ENCODE measurements at regions not wholly inside any gene's neighbourhood (a gene's known extent, or its start where the extent isn't known, plus 50 kb on each side); places are given as distances from the start of the nearest gene placed in this dataset.

DNA sequence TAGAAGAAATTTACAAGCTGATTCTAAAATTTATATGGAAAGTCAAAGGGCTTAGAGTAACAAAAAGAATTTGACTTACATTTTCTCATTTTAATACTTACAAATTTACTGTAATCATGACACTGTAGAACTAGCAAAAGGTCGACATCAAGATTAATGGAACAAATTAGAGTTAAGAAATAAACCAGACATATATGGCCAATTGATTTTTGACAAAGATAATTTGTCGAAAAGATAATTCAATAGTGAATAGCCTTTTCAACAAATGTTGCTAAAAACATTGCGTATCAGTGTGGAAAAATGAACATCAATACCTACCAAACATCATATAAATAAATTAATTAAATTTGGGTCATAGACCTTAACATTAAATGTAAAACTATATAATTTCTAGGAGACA, 955.5 kb upstream of the AUTS2 start:
- FAIRE-seq (no peak), DNase-seq (ENCODE audit: low read depth in 1 of 2, low spot score in 2 of 2) (no peak)
- H3K4ac ChIP-seq (replicated peaks; ENCODE audit: insufficient read length, low read depth, low read length) = no peak overlapping the region
- 88% methylated on average over 3 of the region's 3 CpGs; no CpG with 5 or more reads in 1 of the 2 experiments for WGBS, 2 experiments (ENCODE audit: extremely low coverage in 1 of 2, insufficient coverage in 1 of 2, insufficient read length in 1 of 2, insufficient replicate concordance in 2 of 2, low coverage in 1 of 2, low lambda C conversion rate in 2 of 2, missing lambda C conversion rate in 1 of 2)
- no peaks in the 10 kb centered on the region for H3K27me3 ChIP-seq (replicated peaks in 1 of 4; ENCODE audit: control insufficient read depth in 3 of 4, extremely low read depth in 1 of 4, insufficient read depth in 3 of 4, low read length in 3 of 4)
- no peak overlapping the region for H2BK20ac ChIP-seq (ENCODE audit: low read length)
- ChIA-PET POLR2A (ENCODE audit: partially characterized antibody) (no interaction called here), CTCF (ENCODE audit: partially characterized antibody) (no interaction called here)
- no peak overlapping the region for H3K4me3 ChIP-seq (ENCODE audit: extremely low read depth in 1 of 4, insufficient read depth in 2 of 4, low read depth in 3 of 4, low read length in 4 of 4)
- H3K4me2 ChIP-seq (ENCODE audit: insufficient read depth in 1 of 2, low read depth in 2 of 2, low read length in 2 of 2) = no peak overlapping the region
- no peak overlapping the region for H3K56ac ChIP-seq (replicated peaks; ENCODE audit: insufficient read length, low read depth, low read length)
- no peak overlapping the region for H4K5ac ChIP-seq (ENCODE audit: insufficient read length, low read depth, low read length)
- no peak overlapping the region for H2BK120ac ChIP-seq (replicated peaks; ENCODE audit: low read depth, low read length)
- H3K9ac ChIP-seq (replicated peaks in 1 of 4; ENCODE audit: extremely low read depth in 1 of 4, low read depth in 3 of 4, low read length in 3 of 4) = no peak overlapping the region
- H4K20me1 ChIP-seq (replicated peaks in 1 of 2; ENCODE audit: control insufficient read depth in 1 of 2, insufficient read depth in 2 of 2, low read length in 2 of 2) = no peaks in the 10 kb centered on the region
- H4K8ac ChIP-seq (ENCODE audit: extremely low read depth, insufficient read depth, low read length) = no peak overlapping the region
- no peaks in the 10 kb centered on the region for H3K4me1 ChIP-seq (replicated peaks in 1 of 4; ENCODE audit: control insufficient read depth in 3 of 4, insufficient read depth in 4 of 4, low read length in 3 of 4)
- no peak overlapping the region for H3K23ac ChIP-seq (ENCODE audit: insufficient read length)
- H3K36me3 ChIP-seq (ENCODE audit: control insufficient read depth in 2 of 4, insufficient read depth in 4 of 4, low read length in 3 of 4) = no peaks in the 10 kb centered on the region
- H2AFZ ChIP-seq (ENCODE audit: low read length) = no peak overlapping the region
- no peaks in the 10 kb centered on the region for H3K79me2 ChIP-seq (ENCODE audit: control insufficient read depth in 1 of 2, insufficient read depth in 2 of 2, low read length in 2 of 2)
- H2BK12ac ChIP-seq (ENCODE audit: low read depth, low read length) = no peak overlapping the region
- H3K18ac ChIP-seq (ENCODE audit: extremely low read depth, low read length) = no peak overlapping the region
- H4K91ac ChIP-seq (replicated peaks; ENCODE audit: insufficient read length, low read length) = no peak overlapping the region
- TF ChIP-seq CREB1 (IDR thresholded peaks at IDR 0.05) (no peak), HDAC2 (IDR thresholded peaks at IDR 0.05; ENCODE audit: borderline replicate concordance in 1 of 2, low read depth in 2 of 2, low read length in 2 of 2) (no peak)
- TF ChIP-seq, protein P1, sequence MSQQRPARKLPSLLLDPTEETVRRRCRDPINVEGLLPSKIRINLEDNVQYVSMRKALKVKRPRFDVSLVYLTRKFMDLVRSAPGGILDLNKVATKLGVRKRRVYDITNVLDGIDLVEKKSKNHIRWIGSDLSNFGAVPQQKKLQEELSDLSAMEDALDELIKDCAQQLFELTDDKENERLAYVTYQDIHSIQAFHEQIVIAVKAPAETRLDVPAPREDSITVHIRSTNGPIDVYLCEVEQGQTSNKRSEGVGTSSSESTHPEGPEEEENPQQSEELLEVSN (IDR thresholded peaks at IDR 0.05) = no peak
- H3K14ac ChIP-seq (ENCODE audit: insufficient read length) = no peak overlapping the region
- H3K79me1 ChIP-seq (ENCODE audit: low read depth, low read length) = no peaks in the 10 kb centered on the region
- H2BK5ac ChIP-seq (ENCODE audit: low read depth, low read length) = no peak overlapping the region
- H3K9me3 ChIP-seq (ENCODE audit: insufficient read depth in 2 of 2, low read depth in 1 of 2, low read length in 1 of 2) = no peaks in the 10 kb centered on the region
- H3K23me2 ChIP-seq (ENCODE audit: low read depth, low read length) = no peaks in the 10 kb centered on the region
- no peak overlapping the region for H2AK5ac ChIP-seq (ENCODE audit: low read depth, low read length)
- H3K27ac ChIP-seq (ENCODE audit: low read depth, low read length) = no peak overlapping the region
- H2BK15ac ChIP-seq (ENCODE audit: low read length) = no peak overlapping the region

Measured in H1 (cell line).